Small intestine (tissue), 7 donors: ENCODE measurements at regions not wholly inside any gene's neighbourhood (a gene's known extent, or its start where the extent isn't known, plus 50 kb on each side); places are given as distances from the start of the nearest gene placed in this dataset.

Experiments
- DNase-seq, 2 donors: peaks; one replicate each; pipeline versions ENCODE4 v3.0.0 to v3.0.0-alpha.2; 2013
- FAIRE-seq: peaks from 2 replicates; lab custom pipeline; 2012; peaks lifted over from hg19 to GRCh38; lab: Jason Lieb, UNC
- H3K27ac ChIP-seq, 3 donors: one replicate each; pipeline ENCODE4 v1.5.1; 2013; ENCODE audit warnings: low read length in 2 of 3, mild to moderate bottlenecking in 2 of 3, control low read depth in 1 of 3, inconsistent platforms in 1 of 3, low read depth in 1 of 3, moderate library complexity in 1 of 3
- H3K27me3 ChIP-seq, 3 donors: one replicate each; pipeline ENCODE4 v1.6.1; 2013; ENCODE audit warnings: low read length in 3 of 3, inconsistent platforms in 1 of 3; ENCODE audit not compliant: control insufficient read depth in 3 of 3, insufficient read depth in 3 of 3
- H3K36me3 ChIP-seq, 3 donors: one replicate each; pipeline ENCODE4 v1.6.1; 2013; ENCODE audit warnings: low read length in 3 of 3, inconsistent platforms in 1 of 3, low read depth in 1 of 3, mild to moderate bottlenecking in 1 of 3, moderate library complexity in 1 of 3; ENCODE audit not compliant: control insufficient read depth in 3 of 3, insufficient read depth in 2 of 3
- H3K4me1 ChIP-seq, 3 donors: one replicate each; pipeline ENCODE4 v1.6.1; 2013; ENCODE audit warnings: low read length in 2 of 3, inconsistent platforms in 1 of 3, low read depth in 1 of 3, mild to moderate bottlenecking in 1 of 3, moderate library complexity in 1 of 3; ENCODE audit not compliant: control insufficient read depth in 3 of 3, insufficient read depth in 2 of 3
- H3K4me3 ChIP-seq, 3 donors: one replicate each; pipeline ENCODE4 v1.5.1; 2013; ENCODE audit warnings: low read length in 3 of 3, control low read depth in 1 of 3, inconsistent platforms in 1 of 3, low read depth in 1 of 3, mild to moderate bottlenecking in 1 of 3, moderate library complexity in 1 of 3
- H3K9me3 ChIP-seq, 2 donors: one replicate each; pipeline ENCODE4 v1.6.1; 2013; ENCODE audit warnings: low read depth in 1 of 2, low read length in 1 of 2; ENCODE audit not compliant: control insufficient read depth in 2 of 2, insufficient read depth in 1 of 2
- WGBS, 3 donors: extraction: QIAGEN DNeasy Blood & Tissue Kit; methylation state at CpG; one replicate each; pipeline ENCODE4 v1.1.7; 2013; 5-methylcytosine and 5-hydroxymethylcytosine counted together
- donor health status: healthy with polysubstance abuse.
- donor health status: control.
- donor health status: control.
- donor health status: Bipolar disorder and iron deficiency.
- donor health status: healthy.

GRCh38 chr11:134780486-134781147 is 368.6 kb upstream of the B3GAT1 start:
- Histone ChIP-seq H3K9me3 (no peaks in the 10 kb centered on the region), H3K27me3 (no peaks in the 10 kb centered on the region), H3K36me3 (no peaks in the 10 kb centered on the region), H3K4me3 (no peak overlapping the region), H3K4me1 (no peaks in the 10 kb centered on the region), H3K27ac (no peak overlapping the region)
- 56 to 75% (median 70%) methylated on average over 4 of the region's 4 CpGs for WGBS, 3 donors
- peak in 1 of 2 donors; percentile 31 for DNase-seq
- FAIRE-seq = no peak

DNA sequence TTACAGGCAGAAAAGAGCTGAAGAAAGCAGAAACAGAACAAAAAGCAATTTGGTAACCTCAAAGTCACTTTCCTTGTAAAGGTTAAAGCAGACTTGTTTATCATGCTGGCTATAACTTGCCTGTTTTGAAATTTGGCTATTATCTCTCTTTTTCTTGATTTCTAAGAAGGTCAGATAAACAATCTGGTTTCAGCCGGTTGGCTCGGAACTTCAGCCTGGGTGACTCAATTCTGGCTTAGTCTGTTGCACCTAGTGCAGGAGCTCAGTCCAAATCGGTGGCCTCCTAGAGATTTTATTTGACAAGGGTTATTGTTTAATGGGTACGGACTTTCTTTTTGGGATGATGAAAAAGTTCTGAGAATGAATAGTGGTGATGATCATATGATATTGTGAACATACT is 367.1 kb upstream of the B3GAT1 start:
- Histone ChIP-seq H3K27ac (no peak overlapping the region), H3K27me3 (no peaks in the 10 kb centered on the region), H3K4me1 (no peaks in the 10 kb centered on the region), H3K9me3 (no peaks in the 10 kb centered on the region), H3K4me3 (no peak overlapping the region), H3K36me3 (no peaks in the 10 kb centered on the region)
- 66 to 78% (median 72%) methylated on average over 4 of the region's 4 CpGs for WGBS, 3 donors
- DNase-seq (no peak), FAIRE-seq (no peak)

DNA sequence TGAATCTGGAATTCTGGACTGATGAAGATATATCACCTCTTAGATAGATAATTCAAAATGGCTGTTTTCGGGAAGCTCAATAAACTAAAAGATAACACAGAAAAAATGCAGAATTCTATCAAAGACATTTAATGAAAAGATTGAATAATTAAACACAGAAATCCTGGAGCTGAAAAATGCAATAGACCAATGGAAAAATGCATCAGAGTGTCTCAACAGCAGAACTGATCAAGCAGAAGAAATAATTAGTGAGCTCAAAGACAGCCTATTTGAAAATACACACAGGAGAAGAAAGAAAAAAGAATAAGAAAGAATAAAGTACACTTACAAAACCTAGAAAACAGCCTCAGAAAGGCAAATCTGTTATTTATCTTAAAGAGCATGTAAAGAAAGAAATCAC is 356.4 kb upstream of the B3GAT1 start:
- no peak for FAIRE-seq
- Histone ChIP-seq H3K9me3 (peaks cover 0 to 11% of the 10 kb centered on the region in 2 donors), H3K27me3 (peaks cover 0 to 3% (median 0%) of the 10 kb centered on the region in 3 donors), H3K4me3 (no peak overlapping the region), H3K36me3 (no peaks in the 10 kb centered on the region), H3K4me1 (no peaks in the 10 kb centered on the region), H3K27ac (no peak overlapping the region)
- no peak for DNase-seq
- WGBS, 3 donors = 81 to 98% (median 84%) methylated on average over 1 of the region's 1 CpG

GRCh38 chr11:134765565-134765964 is 353.5 kb upstream of the B3GAT1 start:
- Histone ChIP-seq H3K27me3 (peaks cover 0 to 3% (median 0%) of the 10 kb centered on the region in 3 donors), H3K4me1 (no peaks in the 10 kb centered on the region), H3K27ac (no peak overlapping the region), H3K9me3 (peaks cover 0 to 14% of the 10 kb centered on the region in 2 donors), H3K4me3 (no peak overlapping the region), H3K36me3 (no peaks in the 10 kb centered on the region)
- FAIRE-seq (no peak), DNase-seq (no peak)
- 61 to 68% (median 64%) methylated on average over 2 of the region's 2 CpGs for WGBS, 3 donors

DNA sequence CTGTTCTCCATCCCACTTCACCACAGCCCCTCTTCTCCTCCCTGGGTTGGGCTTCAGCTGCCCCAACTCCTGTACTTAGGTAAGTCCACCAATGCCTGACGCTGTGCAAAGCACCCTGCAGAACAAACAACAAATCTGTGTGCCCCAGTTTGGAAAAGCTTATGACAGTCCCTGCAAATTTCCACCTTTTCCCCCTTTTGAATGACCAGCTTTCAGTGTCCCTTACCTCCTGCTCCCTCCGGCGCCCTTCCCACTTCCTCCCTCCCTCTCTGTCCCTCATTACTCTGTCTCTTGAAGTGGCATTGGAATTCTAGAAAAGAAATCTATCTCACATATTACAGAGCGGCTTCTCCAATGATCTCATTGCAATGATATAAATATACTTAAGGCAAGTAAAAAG is 352.9 kb upstream of the B3GAT1 start:
- Histone ChIP-seq H3K27ac (no peak overlapping the region), H3K27me3 (peaks cover 0 to 3% (median 0%) of the 10 kb centered on the region in 3 donors), H3K4me1 (no peaks in the 10 kb centered on the region), H3K9me3 (peaks cover 0 to 14% of the 10 kb centered on the region in 2 donors), H3K36me3 (no peaks in the 10 kb centered on the region), H3K4me3 (no peak overlapping the region)
- FAIRE-seq = no peak
- WGBS, 3 donors = 63 to 75% (median 74%) methylated on average over 4 of the region's 4 CpGs
- DNase-seq = no peak

- DNase-seq (no peak), FAIRE-seq (no peak)
- Histone ChIP-seq H3K27me3 (peaks cover 0 to 3% (median 0%) of the 10 kb centered on the region in 3 donors), H3K4me3 (no peak overlapping the region), H3K9me3 (peaks cover 0 to 14% of the 10 kb centered on the region in 2 donors), H3K36me3 (no peaks in the 10 kb centered on the region), H3K4me1 (no peaks in the 10 kb centered on the region), H3K27ac (no peak overlapping the region)
- WGBS, 3 donors = 70 to 84% (median 71%) methylated on average over 8 of the region's 8 CpGs
Observed at GRCh38 chr11:134764367-134764766, 352.3 kb upstream of the B3GAT1 start.

GRCh38 chr11:134763030-134763388 is 351.0 kb upstream of the B3GAT1 start:
- no peak for DNase-seq
- Histone ChIP-seq H3K27me3 (peaks cover 0 to 3% (median 0%) of the 10 kb centered on the region in 3 donors), H3K4me3 (peak overlapping the region in 1 of 3 donors; percentile 24), H3K4me1 (no peaks in the 10 kb centered on the region), H3K9me3 (peaks cover 0 to 13% of the 10 kb centered on the region in 2 donors), H3K36me3 (no peaks in the 10 kb centered on the region), H3K27ac (no peak overlapping the region)
- FAIRE-seq = no peak
- WGBS, 3 donors = 93 to 95% (median 93%) methylated on average over 15 to 16 of the region's 16 CpGs

DNA sequence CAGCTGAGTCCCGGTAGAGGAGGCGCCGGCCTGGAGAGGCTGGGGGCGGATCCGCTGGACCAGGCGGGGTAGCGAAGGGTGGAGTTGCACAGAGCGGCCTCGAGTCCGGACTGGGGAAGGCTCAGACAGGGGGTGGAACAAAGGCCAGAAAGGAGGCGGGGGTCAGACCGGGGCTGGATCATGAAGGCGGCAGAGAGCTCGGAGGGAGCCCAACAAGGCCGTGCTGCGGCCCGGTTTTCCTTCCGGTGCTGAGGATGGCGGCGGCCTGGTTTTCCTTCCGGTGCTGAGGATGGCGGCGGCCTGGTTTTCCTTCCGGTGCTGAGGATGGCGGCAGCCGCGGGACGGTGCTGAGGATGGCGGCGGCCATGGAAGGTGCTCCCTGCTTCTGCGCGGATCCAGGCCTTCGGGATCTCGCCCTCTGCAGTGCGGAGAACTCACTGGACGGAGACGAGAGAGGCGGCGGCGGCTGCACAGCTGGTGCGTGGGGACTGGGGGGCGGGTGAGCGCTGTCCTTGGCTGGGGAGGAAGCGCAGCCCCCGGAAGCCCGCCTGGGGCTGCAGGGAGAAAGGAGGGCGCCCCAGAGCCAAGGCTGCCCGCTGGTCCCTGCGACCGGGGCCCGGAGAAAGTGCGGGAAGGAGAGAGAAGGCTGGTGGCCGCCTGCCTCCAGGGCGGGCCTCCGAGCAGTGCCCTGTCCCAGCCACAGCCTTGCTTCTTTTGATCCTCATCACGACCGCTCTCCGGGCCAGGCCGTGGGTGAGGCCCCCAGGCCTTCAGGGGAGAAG is 350.4 kb upstream of the B3GAT1 start:
- H3K36me3 ChIP-seq = no peaks in the 10 kb centered on the region
- H3K4me3 ChIP-seq = peak overlapping the region in 2 of 3 donors; percentile 24 to 32
- H3K4me1 ChIP-seq = no peaks in the 10 kb centered on the region
- H3K27me3 ChIP-seq = peaks cover 0 to 3% (median 0%) of the 10 kb centered on the region in 3 donors
- H3K9me3 ChIP-seq = peaks cover 0 to 7% of the 10 kb centered on the region in 2 donors
- no peak overlapping the region for H3K27ac ChIP-seq
- DNase-seq (peak in 1 of 2 donors; percentile 44), FAIRE-seq (no peak)
- WGBS, 3 donors = 53 to 71% (median 68%) methylated on average over 35 to 59 of the region's 59 CpGs
